ENCODE measurements at regions not wholly inside any gene's neighbourhood (a gene's known extent, or its start where the extent isn't known, plus 50 kb on each side); places are given as distances from the start of the nearest gene placed in this dataset.

GRCh38 chr13:36608474-36608873 is 65.3 kb upstream of the SERTM1 start:
- intact Hi-C loops (cut with DNase I), result no loop called here
- H3K36me3 ChIP-seq, result no peaks in the 10 kb centered on the region
- H3K4me1 ChIP-seq (replicated peaks), result no peaks in the 10 kb centered on the region
- no peak overlapping the region for H3K27ac ChIP-seq
- H3K27me3 ChIP-seq (replicated peaks; ENCODE audit: insufficient read depth), result peaks cover 1% of the 10 kb centered on the region
- DNase-seq (ENCODE audit: low spot score), result no peak
- H3K4me3 ChIP-seq, result no peak overlapping the region
- TF ChIP-seq POLR2AphosphoS5 (IDR thresholded peaks at IDR 0.05), result no peak
- TF ChIP-seq POLR2A (IDR thresholded peaks at IDR 0.05), result no peak
- no peak for TF ChIP-seq CTCF (IDR thresholded peaks at IDR 0.05)
- H3K9me3 ChIP-seq, result no peaks in the 10 kb centered on the region
- WGBS, result 78% methylated on average over 4 of the region's 4 CpGs

GRCh38 chr13:36612230-36612629 is 61.6 kb upstream of the SERTM1 start:
- Histone ChIP-seq H3K4me1 (replicated peaks) (no peaks in the 10 kb centered on the region), H3K4me3 (no peak overlapping the region), H3K27me3 (replicated peaks; ENCODE audit: insufficient read depth) (peaks cover 1% of the 10 kb centered on the region), H3K27ac (no peak overlapping the region), H3K9me3 (no peaks in the 10 kb centered on the region), H3K36me3 (no peaks in the 10 kb centered on the region)
- DNase-seq (ENCODE audit: low spot score), result no peak
- WGBS, result 57% methylated on average over 4 of the region's 4 CpGs
- no peak for TF ChIP-seq CTCF (IDR thresholded peaks at IDR 0.05)
- no peak for TF ChIP-seq POLR2A (IDR thresholded peaks at IDR 0.05)
- TF ChIP-seq POLR2AphosphoS5 (IDR thresholded peaks at IDR 0.05), result no peak
- intact Hi-C loops (cut with DNase I), result no loop called here

- intact Hi-C loops (cut with DNase I), result no loop called here
- Histone ChIP-seq H3K4me3 (no peak overlapping the region), H3K36me3 (no peaks in the 10 kb centered on the region), H3K27me3 (replicated peaks; ENCODE audit: insufficient read depth) (no peaks in the 10 kb centered on the region), H3K9me3 (no peaks in the 10 kb centered on the region), H3K27ac (no peak overlapping the region), H3K4me1 (replicated peaks) (no peaks in the 10 kb centered on the region)
- TF ChIP-seq CTCF (IDR thresholded peaks at IDR 0.05), result no peak
- TF ChIP-seq POLR2A (IDR thresholded peaks at IDR 0.05), result no peak
- TF ChIP-seq POLR2AphosphoS5 (IDR thresholded peaks at IDR 0.05), result no peak
- DNase-seq (ENCODE audit: low spot score), result no peak
- 95% methylated on average over 1 of the region's 1 CpG for WGBS
Measured at GRCh38 chr13:36616706-36617105, 57.1 kb upstream of the SERTM1 start.

GRCh38 chr13:36619535-36619934 is 54.3 kb upstream of the SERTM1 start:
- DNase-seq (ENCODE audit: low spot score), result no peak
- 65% methylated on average over 3 of the region's 3 CpGs for WGBS
- H3K4me1 ChIP-seq (replicated peaks), result no peaks in the 10 kb centered on the region
- intact Hi-C loops (cut with DNase I), result no loop called here
- H3K27ac ChIP-seq, result no peak overlapping the region
- no peaks in the 10 kb centered on the region for H3K27me3 ChIP-seq (replicated peaks; ENCODE audit: insufficient read depth)
- TF ChIP-seq POLR2A (IDR thresholded peaks at IDR 0.05) (no peak), CTCF (IDR thresholded peaks at IDR 0.05) (no peak), POLR2AphosphoS5 (IDR thresholded peaks at IDR 0.05) (no peak)
- H3K36me3 ChIP-seq, result no peaks in the 10 kb centered on the region
- H3K4me3 ChIP-seq, result no peak overlapping the region
- no peaks in the 10 kb centered on the region for H3K9me3 ChIP-seq
